Astrocyte of the cerebellum (primary cell): ENCODE measurements at regions not wholly inside any gene's neighbourhood (a gene's known extent, or its start where the extent isn't known, plus 50 kb on each side); places are given as distances from the start of the nearest gene placed in this dataset.
A peak's percentile ranks its signal among the peaks of the same experiment; 100 is the strongest.
"Not testable (repeated sequence)": the region's sequence is repeated elsewhere in the genome, so short reads cannot be mapped to it uniquely, and the experiment has no call there.

Experiments
- DNase-seq: peaks from one replicate; pipeline ENCODE4 v3.0.0-alpha.2; 2011; ENCODE audit warnings: low read depth
- H3K4me3 ChIP-seq: 2 replicates; pipeline ENCODE4 v1.5.1; 2011; ENCODE audit warnings: mild to moderate bottlenecking, low read depth, low read length, moderate library complexity
- in situ Hi-C: cut with HindIII; loops from 2 replicates; pipeline ENCODE4 v1.10.0; 2017; ENCODE audit warnings: low sequenced_read_pairs
- TF ChIP-seq, protein P1 (sequence below): IDR thresholded peaks from 2 replicates; pipeline ENCODE4 v1.5.1; 2012; ENCODE audit warnings: low read length, low read depth, moderate library complexity, mild to moderate bottlenecking; ENCODE audit errors: missing control alignments

DNA sequence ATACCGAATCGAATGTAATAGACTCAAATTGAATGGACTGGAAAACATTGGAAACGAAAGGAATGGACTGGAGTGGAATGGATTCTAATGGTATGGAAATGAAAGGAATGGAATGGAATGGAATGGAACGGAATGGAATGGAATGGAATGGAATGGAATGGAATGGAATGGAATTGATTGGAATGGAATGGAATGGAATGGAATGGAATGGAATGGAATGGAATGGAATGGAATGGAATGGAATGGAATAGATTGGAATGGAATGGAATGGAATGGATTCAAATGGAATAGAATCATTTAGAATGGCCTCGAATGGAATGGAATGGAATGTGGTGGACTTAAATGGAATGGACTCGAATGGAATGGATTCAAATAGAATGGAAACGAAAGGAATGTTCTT is 1057.5 kb upstream of the USP9Y start:
- in situ Hi-C loops, DNase-seq: not testable (repeated sequence)

DNA sequence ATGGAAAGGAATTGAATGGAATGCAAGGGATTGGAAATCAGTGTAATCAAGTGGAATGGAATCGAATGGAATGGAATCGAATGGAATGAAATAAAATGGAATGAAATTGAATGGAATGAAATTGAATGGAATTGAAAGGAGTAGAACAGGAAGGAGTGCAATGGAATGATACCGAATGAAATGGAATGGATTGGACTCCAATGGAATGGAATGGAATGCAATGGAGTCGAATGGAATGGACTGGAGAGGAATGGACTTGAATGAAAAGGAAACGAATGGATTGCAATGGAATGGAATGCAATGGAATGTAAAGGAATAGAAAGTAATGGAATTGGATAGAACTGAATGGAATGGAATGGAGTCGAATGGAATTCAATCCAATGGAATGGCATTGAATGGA is 1032.8 kb upstream of the USP9Y start:
- DNase-seq = peak; percentile 18
- no peak overlapping the region for H3K4me3 ChIP-seq
- in situ Hi-C loops = no loop called here
- TF ChIP-seq, protein P1, sequence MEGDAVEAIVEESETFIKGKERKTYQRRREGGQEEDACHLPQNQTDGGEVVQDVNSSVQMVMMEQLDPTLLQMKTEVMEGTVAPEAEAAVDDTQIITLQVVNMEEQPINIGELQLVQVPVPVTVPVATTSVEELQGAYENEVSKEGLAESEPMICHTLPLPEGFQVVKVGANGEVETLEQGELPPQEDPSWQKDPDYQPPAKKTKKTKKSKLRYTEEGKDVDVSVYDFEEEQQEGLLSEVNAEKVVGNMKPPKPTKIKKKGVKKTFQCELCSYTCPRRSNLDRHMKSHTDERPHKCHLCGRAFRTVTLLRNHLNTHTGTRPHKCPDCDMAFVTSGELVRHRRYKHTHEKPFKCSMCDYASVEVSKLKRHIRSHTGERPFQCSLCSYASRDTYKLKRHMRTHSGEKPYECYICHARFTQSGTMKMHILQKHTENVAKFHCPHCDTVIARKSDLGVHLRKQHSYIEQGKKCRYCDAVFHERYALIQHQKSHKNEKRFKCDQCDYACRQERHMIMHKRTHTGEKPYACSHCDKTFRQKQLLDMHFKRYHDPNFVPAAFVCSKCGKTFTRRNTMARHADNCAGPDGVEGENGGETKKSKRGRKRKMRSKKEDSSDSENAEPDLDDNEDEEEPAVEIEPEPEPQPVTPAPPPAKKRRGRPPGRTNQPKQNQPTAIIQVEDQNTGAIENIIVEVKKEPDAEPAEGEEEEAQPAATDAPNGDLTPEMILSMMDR = no peak

More for the DNA sequence above, 1057.5 kb upstream of the USP9Y start:
- H3K4me3 ChIP-seq = not testable (repeated sequence)
